Epithelial cell of esophagus (primary cell): ENCODE measurements at regions not wholly inside any gene's neighbourhood (a gene's known extent, or its start where the extent isn't known, plus 50 kb on each side); places are given as distances from the start of the nearest gene placed in this dataset.

Experiments
- DNase-seq: peaks from one replicate; pipeline ENCODE4 v3.0.0; 2010; ENCODE audit warnings: low read depth
- H3K4me3 ChIP-seq: 2 replicates; pipeline ENCODE4 v1.5.1; 2011; ENCODE audit warnings: mild to moderate bottlenecking, low read length, control low read depth
- TF ChIP-seq, protein P1 (sequence below): IDR thresholded peaks from 2 replicates; pipeline ENCODE4 v1.5.1; 2011; ENCODE audit warnings: low read depth, mild to moderate bottlenecking, low read length, control low read depth, inconsistent platforms; ENCODE audit not compliant: insufficient read depth; ENCODE audit errors: missing control alignments

GRCh38 chr2:52536929-52537460 lies 1230.6 kb upstream of the CHAC2 start:
- DNase-seq: peak; percentile 76
- no peak overlapping the region for H3K4me3 ChIP-seq
- TF ChIP-seq, protein P1, sequence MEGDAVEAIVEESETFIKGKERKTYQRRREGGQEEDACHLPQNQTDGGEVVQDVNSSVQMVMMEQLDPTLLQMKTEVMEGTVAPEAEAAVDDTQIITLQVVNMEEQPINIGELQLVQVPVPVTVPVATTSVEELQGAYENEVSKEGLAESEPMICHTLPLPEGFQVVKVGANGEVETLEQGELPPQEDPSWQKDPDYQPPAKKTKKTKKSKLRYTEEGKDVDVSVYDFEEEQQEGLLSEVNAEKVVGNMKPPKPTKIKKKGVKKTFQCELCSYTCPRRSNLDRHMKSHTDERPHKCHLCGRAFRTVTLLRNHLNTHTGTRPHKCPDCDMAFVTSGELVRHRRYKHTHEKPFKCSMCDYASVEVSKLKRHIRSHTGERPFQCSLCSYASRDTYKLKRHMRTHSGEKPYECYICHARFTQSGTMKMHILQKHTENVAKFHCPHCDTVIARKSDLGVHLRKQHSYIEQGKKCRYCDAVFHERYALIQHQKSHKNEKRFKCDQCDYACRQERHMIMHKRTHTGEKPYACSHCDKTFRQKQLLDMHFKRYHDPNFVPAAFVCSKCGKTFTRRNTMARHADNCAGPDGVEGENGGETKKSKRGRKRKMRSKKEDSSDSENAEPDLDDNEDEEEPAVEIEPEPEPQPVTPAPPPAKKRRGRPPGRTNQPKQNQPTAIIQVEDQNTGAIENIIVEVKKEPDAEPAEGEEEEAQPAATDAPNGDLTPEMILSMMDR: no peak

DNA sequence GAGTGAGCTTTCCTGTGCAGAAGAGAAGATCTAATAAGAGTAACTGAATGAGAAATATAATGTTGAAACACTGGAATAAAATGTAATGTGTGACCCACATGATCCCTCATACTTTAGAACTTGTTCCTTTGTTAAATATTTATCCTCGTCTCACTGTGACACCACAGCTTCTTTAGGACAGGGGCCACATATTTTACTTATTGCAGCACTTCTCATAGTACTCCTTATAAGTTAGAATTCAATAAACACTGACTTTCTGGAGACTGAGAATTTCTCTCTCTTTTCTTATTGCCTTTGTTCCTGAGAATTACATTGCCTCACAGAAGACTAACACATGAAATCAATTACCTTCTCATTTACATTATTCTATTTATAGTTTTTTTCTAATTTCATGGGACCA lies 1234.6 kb upstream of the CHAC2 start:
- DNase-seq: no peak
- no peak overlapping the region for H3K4me3 ChIP-seq
- TF ChIP-seq, protein P1: no peak

- TF ChIP-seq, protein P1: no peak
- no peak for DNase-seq
- H3K4me3 ChIP-seq: no peak overlapping the region
Observed at GRCh38 chr2:52526735-52527134, 1240.9 kb upstream of the CHAC2 start.

DNA sequence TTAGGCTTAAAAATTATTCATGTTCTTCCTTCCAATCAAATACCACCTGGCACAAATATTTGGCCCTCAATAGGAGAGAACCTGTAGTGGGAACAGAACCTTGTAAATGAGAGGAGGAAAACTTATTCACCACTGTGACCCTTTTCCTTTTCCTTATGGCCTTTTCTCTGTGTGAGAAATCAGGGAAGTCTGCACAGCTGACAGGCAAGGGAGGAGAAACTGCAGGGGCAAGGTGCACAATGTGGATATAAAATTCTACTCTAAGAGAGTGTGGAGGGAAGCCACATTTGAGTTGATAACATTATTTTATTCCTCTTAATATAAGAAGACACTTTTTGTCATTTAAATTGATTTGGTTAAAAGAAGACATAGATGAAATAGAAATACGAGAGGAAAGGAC lies 1247.0 kb upstream of the CHAC2 start:
- TF ChIP-seq, protein P1: no peak
- no peak overlapping the region for H3K4me3 ChIP-seq
- no peak for DNase-seq

- TF ChIP-seq, protein P1: no peak
- no peak overlapping the region for H3K4me3 ChIP-seq
- DNase-seq: no peak
Observed at GRCh38 chr2:52518678-52519077, 1248.9 kb upstream of the CHAC2 start.

- TF ChIP-seq, protein P1: no peak
- no peak for DNase-seq
- H3K4me3 ChIP-seq: no peak overlapping the region
Observed at GRCh38 chr2:52512760-52513159, 1254.8 kb upstream of the CHAC2 start.

- TF ChIP-seq, protein P1: no peak
- no peak overlapping the region for H3K4me3 ChIP-seq
- DNase-seq: peak; percentile 37
Observed at GRCh38 chr2:52510432-52510831, 1257.2 kb upstream of the CHAC2 start.
